ENCODE measurements at regions not wholly inside any gene's neighbourhood (a gene's known extent, or its start where the extent isn't known, plus 50 kb on each side); places are given as distances from the start of the nearest gene placed in this dataset.

GRCh38 chr2:34567128-34567527 is 968.0 kb upstream of the FAM98A start:
- no peak overlapping the region for H2BK20ac ChIP-seq (ENCODE audit: low read length)
- ChIA-PET CTCF (ENCODE audit: partially characterized antibody) (no interaction called here), POLR2A (ENCODE audit: partially characterized antibody) (no interaction called here)
- TF ChIP-seq HDAC6 (IDR thresholded peaks at IDR 0.05; ENCODE audit: low read depth, low read length) (no peak), EGR1 (IDR thresholded peaks at IDR 0.05; ENCODE audit: borderline replicate concordance, low read depth, low read length) (no peak), CTCF (IDR thresholded peaks at IDR 0.05; ENCODE audit: control extremely low read depth in 1 of 3, insufficient read depth in 1 of 3, low read depth in 1 of 3, low read length in 3 of 3) (no peak), CHD2 (IDR thresholded peaks at IDR 0.05; ENCODE audit: low read length) (no peak), FOSL1 (IDR thresholded peaks at IDR 0.05; ENCODE audit: insufficient read depth, low read depth, low read length) (no peak), JUN (IDR thresholded peaks at IDR 0.05; ENCODE audit: low read depth, low read length) (no peak), EZH2 (IDR thresholded peaks at IDR 0.05; ENCODE audit: low read depth, low read length, severe bottlenecking) (no peak), TAF7 (optimal IDR thresholded peaks at IDR 0.05; ENCODE audit: borderline replicate concordance, low read depth, low read length) (no peak), CBX5 (IDR thresholded peaks at IDR 0.05; ENCODE audit: low read depth, low read length) (no peak), POLR2A (IDR thresholded peaks at IDR 0.05; ENCODE audit: control extremely low read depth in 1 of 2, low read depth in 2 of 2, low read length in 2 of 2) (no peak), POLR2AphosphoS5 (IDR thresholded peaks at IDR 0.05; ENCODE audit: low read depth, low read length) (no peak)
- TF ChIP-seq, protein P1, sequence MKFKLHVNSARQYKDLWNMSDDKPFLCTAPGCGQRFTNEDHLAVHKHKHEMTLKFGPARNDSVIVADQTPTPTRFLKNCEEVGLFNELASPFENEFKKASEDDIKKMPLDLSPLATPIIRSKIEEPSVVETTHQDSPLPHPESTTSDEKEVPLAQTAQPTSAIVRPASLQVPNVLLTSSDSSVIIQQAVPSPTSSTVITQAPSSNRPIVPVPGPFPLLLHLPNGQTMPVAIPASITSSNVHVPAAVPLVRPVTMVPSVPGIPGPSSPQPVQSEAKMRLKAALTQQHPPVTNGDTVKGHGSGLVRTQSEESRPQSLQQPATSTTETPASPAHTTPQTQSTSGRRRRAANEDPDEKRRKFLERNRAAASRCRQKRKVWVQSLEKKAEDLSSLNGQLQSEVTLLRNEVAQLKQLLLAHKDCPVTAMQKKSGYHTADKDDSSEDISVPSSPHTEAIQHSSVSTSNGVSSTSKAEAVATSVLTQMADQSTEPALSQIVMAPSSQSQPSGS (IDR thresholded peaks at IDR 0.05; ENCODE audit: low read length): no peak

More at GRCh38 chr2:34567128-34567527, 968.0 kb upstream of the FAM98A start:
- H3K4ac ChIP-seq (replicated peaks; ENCODE audit: insufficient read length, low read depth, low read length): no peak overlapping the region
- H4K91ac ChIP-seq (replicated peaks; ENCODE audit: insufficient read length, low read length): no peak overlapping the region
- DNase-seq (ENCODE audit: low read depth in 1 of 2, low spot score in 2 of 2) (no peak), FAIRE-seq (no peak)
- H3K4me3 ChIP-seq (ENCODE audit: extremely low read depth in 1 of 4, insufficient read depth in 2 of 4, low read depth in 3 of 4, low read length in 4 of 4): no peak overlapping the region
- H3K9ac ChIP-seq (replicated peaks in 1 of 4; ENCODE audit: extremely low read depth in 1 of 4, low read depth in 3 of 4, low read length in 3 of 4): no peak overlapping the region
- no peak overlapping the region for H2AK5ac ChIP-seq (ENCODE audit: low read depth, low read length)
- no peak overlapping the region for H4K5ac ChIP-seq (ENCODE audit: insufficient read length, low read depth, low read length)
- H4K20me1 ChIP-seq (replicated peaks in 1 of 2; ENCODE audit: control insufficient read depth in 1 of 2, insufficient read depth in 2 of 2, low read length in 2 of 2): no peaks in the 10 kb centered on the region
- no peak overlapping the region for H2BK12ac ChIP-seq (ENCODE audit: low read depth, low read length)
- no peak overlapping the region for H3K27ac ChIP-seq (ENCODE audit: low read depth, low read length)
- 94% methylated on average over 7 of the region's 7 CpGs; no CpG with 5 or more reads in 1 of the 2 experiments for WGBS, 2 experiments (ENCODE audit: extremely low coverage in 1 of 2, insufficient coverage in 1 of 2, insufficient read length in 1 of 2, insufficient replicate concordance in 2 of 2, low coverage in 1 of 2, low lambda C conversion rate in 2 of 2, missing lambda C conversion rate in 1 of 2)
- no peak overlapping the region for H3K18ac ChIP-seq (ENCODE audit: extremely low read depth, low read length)
- no peaks in the 10 kb centered on the region for H3K9me3 ChIP-seq (ENCODE audit: insufficient read depth in 2 of 2, low read depth in 1 of 2, low read length in 1 of 2)
- H3K4me2 ChIP-seq (ENCODE audit: insufficient read depth in 1 of 2, low read depth in 2 of 2, low read length in 2 of 2): no peak overlapping the region
- no peak overlapping the region for H4K8ac ChIP-seq (ENCODE audit: extremely low read depth, insufficient read depth, low read length)
- no peak overlapping the region for H2BK120ac ChIP-seq (replicated peaks; ENCODE audit: low read depth, low read length)
- H3K79me1 ChIP-seq (ENCODE audit: low read depth, low read length): no peaks in the 10 kb centered on the region
- H3K27me3 ChIP-seq (replicated peaks in 1 of 4; ENCODE audit: control insufficient read depth in 3 of 4, extremely low read depth in 1 of 4, insufficient read depth in 3 of 4, low read length in 3 of 4): no peaks in the 10 kb centered on the region
- no peaks in the 10 kb centered on the region for H3K36me3 ChIP-seq (ENCODE audit: control insufficient read depth in 2 of 4, insufficient read depth in 4 of 4, low read length in 3 of 4)
- no peak overlapping the region for H2AFZ ChIP-seq (ENCODE audit: low read length)
- H2BK5ac ChIP-seq (ENCODE audit: low read depth, low read length): no peak overlapping the region
- H3K79me2 ChIP-seq (ENCODE audit: control insufficient read depth in 1 of 2, insufficient read depth in 2 of 2, low read length in 2 of 2): no peaks in the 10 kb centered on the region
- no peak overlapping the region for H2BK15ac ChIP-seq (ENCODE audit: low read length)
- H3K23me2 ChIP-seq (ENCODE audit: low read depth, low read length): no peaks in the 10 kb centered on the region
- no peak overlapping the region for H3K14ac ChIP-seq (ENCODE audit: insufficient read length)
- no peak overlapping the region for H3K56ac ChIP-seq (replicated peaks; ENCODE audit: insufficient read length, low read depth, low read length)
- no peaks in the 10 kb centered on the region for H3K4me1 ChIP-seq (replicated peaks in 1 of 4; ENCODE audit: control insufficient read depth in 3 of 4, insufficient read depth in 4 of 4, low read length in 3 of 4)
- no peak overlapping the region for H3K23ac ChIP-seq (ENCODE audit: insufficient read length)

All from H1 (cell line).